Stimulated activated CD8-positive, alpha-beta memory T cell treated with anti-CD3 and anti-CD28 coated beads, Interleukin-12 subunit alpha, Interleukin-12 subunit beta, amount 100 ng/mL, for 1 hour (primary cell): ENCODE measurements at regions not wholly inside any gene's neighbourhood (a gene's known extent, or its start where the extent isn't known, plus 50 kb on each side); places are given as distances from the start of the nearest gene placed in this dataset.

Experiments used
- DNase-seq: peaks from one replicate; pipeline ENCODE4 v3.0.0-alpha.2; 2020; ENCODE audit warnings: low read depth

DNA sequence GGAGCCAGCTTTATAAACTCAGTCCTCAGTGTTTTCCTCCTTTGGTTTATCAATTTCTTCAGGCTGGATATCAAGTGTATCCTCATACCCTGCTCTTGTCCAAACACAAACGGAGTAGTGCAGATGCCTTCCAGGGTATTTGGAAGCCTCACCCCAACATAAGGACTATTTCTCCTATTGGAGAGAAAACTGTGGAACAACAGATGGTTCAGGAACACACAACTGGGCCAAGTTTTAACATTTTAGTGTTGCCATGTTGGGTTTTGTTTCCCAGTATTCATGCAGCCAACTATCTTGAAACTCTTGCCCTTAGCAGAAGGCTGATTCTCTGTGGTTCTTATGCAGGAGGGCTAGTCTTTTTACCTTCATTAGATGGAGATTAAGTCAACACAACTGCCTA, 398.1 kb downstream of the GABRB3 start:
- no peak for DNase-seq

DNA sequence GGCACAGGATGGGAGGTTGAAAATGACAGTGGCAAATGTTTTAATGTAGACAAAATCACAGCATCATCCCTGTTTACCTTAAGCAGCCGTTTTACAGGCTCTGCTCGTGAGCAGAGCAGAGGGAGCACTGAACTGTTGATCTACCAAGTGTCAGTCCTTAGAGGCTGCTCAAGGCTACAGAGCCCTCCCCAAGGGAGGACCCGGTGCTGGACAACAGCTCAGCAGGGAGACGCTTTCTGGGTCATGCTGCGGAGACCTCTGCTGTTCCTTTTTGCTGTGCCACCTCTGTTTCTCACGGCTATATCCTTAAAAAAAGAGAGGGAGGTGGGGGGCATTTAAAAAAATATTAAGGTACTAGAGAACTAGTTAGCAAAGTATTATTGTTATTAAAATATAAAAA, 400.2 kb downstream of the GABRB3 start:
- DNase-seq: no peak

DNA sequence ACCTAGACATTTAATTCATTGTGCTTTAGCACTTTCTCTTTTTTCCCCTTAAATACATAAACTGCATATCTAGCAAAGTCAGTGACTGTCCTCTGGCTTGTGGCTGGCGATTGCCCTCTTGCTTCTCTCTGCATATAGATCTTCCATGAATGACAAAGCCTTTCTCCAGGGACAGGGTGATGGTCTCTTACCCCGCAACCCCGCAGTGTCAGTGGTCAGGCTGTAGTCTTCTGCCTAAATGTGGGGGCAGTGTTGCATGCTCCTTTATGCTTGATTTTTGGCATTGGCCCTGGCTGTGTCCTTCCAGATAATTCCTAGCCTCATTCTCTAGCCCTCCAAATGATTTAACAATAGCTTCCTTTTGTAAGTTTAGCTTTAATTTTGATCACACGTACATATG, 407.8 kb downstream of the GABRB3 start:
- DNase-seq: no peak

DNA sequence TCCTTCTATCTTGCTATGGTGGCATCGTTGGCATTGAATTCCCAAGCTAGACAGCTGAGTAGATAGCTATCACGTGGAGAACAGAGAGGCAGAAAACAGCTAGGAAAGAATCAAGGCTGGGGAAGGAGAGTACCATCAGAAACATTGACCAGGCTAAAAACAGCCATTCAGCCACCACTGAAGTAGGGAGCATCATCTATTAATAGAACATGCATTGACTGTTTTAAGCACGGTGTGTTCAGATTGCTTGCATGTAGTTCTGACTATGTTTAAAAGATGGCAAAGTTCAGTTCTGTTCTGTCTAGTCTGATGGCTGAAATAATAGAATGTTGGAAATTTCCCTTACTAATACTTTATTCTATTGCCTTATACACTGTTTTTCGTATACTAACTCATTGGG, 413.0 kb downstream of the GABRB3 start:
- no peak for DNase-seq

DNA sequence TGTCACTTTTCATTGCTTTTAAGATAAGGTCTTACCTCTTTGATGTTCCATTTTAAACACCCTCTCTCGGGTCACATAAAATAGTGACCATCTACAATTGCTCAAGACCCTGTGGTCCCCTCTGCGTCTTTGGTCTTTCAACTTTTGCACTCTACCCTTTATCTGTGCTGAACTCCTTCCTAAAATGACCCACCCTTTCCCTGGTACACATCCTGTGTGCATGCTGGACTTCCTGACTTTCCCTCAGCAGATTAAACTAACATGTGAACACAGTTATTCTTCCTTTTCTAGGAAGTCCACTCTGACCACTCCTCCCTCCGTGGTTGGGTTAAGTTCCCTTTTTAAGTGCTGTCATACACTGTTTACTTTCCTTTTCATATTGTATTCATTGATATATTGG, 414.2 kb downstream of the GABRB3 start:
- DNase-seq: no peak

DNA sequence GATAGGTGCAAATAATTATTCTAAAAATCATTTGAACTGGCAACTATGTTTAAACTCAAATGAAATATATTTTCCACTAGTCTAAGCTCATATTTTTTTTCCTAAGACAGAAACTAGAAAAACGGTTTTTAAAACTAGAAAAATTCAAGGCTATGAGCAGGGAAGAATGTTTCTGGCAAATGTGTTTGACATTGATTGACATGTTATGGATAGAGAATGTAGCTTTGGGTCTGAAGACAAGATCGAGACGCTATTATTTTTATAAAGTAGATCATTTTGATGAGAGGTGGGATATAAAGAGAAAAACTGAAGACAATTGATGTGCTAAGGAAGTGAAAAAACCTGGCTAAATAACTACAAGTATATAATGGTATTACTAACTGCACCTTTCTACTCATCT, 415.2 kb downstream of the GABRB3 start:
- no peak for DNase-seq

DNA sequence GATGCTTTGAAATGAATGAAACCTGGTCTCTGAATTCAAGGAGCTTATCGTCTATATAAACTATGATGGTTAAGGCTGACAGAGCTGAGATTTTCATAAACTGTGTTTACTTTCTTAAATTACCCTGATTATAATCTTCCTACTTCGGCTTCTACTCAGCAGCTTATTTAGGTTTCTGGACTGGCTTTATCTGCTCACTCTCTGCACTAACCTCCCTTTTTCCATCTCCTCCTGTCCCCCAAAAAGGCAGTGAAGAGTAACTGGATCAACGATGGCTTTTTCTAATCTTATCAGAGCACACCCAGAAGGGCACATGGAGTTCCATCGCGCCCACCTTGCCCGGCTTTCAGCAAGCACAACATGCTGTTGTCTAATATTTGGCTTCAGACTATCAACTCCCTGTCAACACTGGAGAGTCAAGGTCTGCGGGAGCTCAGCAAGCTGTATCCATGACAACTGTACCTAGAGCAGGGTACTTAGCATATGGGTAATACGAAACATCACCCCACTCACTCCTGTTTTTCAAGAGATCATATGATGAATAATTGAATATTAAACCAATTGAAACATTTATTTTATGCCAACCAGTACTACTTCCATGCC, 417.3 kb downstream of the GABRB3 start:
- DNase-seq: no peak

DNA sequence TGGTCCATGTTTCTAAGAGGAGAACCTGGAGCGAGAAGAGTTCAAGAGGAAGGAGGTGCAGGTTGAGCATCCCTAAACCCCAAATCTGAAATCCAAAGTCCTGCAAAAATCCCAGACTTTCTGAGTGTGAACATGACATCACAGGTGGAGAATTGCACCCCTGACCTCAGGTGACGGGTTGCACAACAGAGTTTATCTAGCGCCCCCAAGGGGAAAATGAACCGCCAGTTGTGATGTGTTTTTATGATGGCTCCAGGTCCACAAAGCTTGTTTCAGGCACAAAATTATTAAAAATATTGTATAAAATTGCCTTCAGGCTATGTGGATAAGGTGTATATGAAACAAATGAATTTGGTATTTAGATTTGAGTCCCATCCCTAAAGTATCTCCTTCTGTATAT, 420.0 kb downstream of the GABRB3 start:
- no peak for DNase-seq

DNA sequence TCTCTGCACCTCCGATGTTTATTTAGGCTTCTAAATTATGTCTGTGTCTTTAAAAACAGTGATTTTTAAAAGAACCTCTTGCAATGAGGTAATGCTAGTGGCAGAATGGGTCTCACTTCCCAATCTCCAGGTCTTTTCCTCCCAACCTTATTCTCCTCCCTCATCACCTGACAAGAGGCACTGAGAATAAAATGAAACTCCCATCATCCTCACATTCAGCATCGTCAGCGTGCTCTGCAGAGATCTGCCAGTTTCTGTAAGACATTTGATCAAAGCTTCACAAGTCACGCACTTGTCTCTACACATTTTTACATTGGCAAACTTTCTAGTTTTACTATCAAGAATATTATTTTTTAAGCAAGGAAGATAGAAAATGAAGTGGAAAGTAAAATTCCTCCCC, 420.5 kb downstream of the GABRB3 start:
- DNase-seq: no peak

DNA sequence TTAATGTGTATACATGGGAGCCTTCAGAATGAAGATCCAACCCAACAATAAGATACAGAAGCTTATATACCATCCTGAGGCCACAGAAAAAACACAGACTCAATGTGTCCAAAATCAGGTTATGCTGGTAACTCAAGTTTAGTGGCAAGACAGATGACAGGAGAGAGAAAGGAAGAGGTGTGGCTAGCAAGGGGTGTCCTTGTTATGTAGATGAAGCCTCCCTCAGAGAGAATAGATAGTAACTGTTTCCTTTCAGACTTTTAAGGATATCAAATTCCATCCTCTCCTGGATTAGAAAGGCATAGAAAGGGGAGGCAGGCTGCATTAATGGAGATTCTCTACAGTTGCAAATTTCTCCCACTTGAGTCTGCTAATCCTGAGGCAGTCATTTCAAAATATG, 447.4 kb downstream of the GABRB3 start:
- DNase-seq: no peak

DNA sequence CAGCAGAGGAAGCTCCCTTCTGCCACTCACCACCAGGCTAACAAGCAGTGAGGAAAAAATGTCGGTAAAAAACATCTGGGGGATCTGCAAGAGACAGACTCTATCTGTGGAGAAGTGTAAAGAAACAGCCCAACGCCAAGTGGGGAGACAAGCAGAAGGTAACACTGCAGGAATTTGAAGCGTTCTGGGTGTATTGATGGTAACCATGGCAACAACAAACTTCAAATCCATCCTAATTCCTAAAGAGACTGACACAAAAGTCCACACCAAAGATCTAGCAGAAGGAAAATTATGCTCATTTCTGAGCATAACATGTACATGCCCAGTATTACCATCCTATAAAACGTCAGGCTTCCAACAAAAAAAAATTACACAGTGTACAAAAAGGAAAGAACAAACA, 449.3 kb downstream of the GABRB3 start:
- DNase-seq: no peak

DNA sequence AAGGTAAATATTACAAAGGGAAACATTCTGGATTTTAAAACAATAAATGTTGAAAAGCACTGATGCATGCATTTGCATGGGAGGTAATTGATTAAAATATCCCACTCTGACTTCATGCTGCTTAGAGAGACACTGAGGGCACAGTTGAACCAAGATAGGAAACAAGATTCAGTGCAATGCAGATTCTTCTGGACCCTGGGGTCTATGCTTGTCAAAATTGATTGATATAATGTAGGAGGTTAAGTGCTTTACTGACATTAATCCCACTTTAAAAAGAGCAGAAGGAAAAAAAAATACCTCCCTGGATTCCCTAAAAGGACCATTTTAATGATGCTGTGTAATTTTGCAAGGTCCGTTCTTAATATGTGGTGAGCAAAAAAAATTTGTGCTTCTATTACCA, 454.2 kb downstream of the GABRB3 start:
- DNase-seq: no peak

DNA sequence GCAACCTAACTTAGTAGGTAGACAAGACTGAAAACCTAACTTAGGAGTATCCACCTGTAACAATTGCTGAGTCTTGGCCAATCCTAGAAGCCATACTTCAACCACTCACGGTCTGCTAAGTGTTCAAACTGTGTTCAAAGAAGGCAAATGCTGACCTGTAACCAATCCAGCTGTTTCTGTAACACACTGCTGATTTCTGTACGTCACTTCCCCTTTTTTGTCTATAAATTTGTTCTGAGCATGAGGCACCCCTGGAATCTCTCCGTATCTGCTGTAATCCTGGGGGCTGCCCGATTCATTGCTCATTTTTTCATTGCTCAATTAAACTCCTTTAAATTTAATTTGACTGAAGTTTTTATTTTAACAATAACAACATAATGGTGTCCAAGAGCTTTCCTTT, 451.4 kb upstream of the ATP10A start:
- DNase-seq: no peak

DNA sequence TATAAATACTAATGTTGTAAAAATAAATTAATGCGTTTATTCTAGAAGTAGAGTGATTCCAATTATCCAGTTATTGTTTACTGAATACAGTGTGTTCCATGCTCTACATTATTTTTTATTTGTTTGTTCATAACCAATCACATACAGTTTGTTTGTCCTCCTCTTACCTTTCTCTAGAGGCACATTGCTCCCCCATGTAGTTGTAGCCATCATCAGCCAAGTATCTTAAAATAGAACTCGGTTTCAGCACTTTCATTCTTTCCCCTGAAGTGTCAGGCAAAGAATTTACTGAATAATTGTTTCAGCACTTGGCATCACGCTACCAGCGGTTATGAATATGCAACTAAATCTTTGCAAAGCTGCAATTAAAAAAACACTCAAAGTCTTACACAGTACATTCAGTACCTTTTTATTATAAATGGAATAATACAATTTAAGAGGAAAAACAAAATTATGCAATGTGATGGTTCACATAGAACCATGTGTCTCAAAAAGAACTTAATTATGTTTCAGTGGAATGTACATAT, 448.6 kb upstream of the ATP10A start:
- no peak for DNase-seq

DNA sequence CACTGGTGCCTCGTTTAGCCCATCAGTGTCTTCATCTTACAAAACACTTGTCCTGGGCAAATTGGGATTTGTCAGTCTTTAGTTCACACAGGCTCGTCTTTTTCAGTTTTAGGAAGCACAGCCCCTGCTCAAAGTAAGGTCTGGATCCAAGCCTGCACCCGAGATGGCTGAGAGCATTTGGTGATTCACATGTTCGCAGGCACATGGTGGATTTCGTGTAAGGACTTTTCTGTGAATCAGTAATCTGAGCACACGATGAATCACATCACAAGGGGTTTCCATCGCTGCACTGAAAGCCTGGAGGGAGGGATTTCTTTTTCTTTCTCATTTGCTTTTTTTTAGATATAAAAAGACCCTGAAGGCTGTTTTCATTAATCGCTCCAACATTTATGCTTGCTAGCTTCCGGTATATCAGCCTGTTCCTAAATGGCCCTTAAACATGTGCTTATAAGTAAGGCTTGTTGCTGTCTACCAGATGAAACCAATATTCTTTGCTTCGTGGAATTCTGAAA, 435.6 kb upstream of the ATP10A start:
- DNase-seq: no peak

DNA sequence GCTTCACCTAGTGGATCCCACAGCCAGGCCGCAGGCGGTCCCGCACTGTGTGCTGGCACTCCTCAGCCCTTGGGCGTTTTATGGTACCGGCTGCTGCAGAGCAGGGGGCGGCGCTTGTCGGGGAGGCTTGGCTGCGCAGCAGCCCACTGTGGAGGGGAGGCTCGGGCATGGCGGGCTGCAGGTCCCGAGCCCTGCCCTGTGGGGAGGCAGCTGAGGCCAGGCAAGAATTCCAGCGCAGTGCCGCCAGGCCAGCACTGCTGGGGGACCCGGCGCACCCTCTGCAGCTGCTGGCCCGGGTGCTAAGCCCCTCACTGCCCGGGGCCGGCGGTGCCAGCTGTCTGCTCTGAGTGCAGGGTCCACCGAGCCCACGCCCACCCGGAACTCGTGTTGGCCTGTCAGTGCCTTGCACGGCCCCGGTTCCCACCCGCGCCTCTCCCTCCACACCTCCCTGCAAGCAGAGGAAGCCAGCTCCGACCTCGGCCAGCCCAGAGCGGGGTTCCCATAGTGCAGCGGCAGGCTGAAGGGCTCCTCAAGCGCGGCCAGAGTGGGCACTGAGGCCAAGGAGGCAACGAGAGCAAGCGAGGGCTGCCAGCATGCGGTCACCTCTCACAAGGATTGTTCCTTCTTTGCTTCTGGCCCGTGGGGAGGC, 435.0 kb upstream of the ATP10A start:
- DNase-seq: no peak

DNA sequence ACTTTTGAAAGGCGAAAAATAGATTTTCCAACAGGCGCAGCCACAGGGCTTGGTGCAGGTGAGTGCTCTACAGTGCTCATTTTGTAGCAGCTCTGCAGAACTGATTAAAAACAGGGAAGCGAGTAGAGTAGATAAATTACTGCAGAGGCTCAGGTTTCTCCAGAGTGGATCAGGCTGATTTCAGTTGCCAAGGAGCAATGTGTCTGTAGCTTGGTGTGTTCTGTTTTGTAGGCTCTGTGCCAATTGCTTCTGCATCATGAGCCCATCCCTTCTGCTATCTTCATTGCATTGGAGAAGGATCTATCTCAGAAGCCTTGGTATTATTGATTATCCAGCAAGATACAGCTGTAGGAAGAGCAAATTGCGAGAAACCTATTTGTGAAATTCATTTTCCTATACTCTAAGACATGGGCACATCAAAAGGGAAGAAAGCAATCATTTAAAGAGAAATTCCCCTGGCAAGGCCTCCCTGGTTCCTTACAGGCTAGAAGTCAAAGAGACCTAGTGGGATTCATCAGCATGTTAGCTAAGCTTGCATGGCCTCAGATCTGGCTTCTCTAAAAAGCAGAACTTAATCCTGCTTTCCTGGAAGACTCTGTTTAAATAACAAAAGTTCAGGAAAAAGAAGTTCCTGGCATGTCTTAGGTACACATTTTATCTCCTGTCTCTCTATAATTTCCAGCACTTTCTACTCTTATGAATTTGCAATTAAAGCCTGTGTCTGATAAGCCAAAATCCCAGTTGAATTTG, 432.4 kb upstream of the ATP10A start:
- no peak for DNase-seq

DNA sequence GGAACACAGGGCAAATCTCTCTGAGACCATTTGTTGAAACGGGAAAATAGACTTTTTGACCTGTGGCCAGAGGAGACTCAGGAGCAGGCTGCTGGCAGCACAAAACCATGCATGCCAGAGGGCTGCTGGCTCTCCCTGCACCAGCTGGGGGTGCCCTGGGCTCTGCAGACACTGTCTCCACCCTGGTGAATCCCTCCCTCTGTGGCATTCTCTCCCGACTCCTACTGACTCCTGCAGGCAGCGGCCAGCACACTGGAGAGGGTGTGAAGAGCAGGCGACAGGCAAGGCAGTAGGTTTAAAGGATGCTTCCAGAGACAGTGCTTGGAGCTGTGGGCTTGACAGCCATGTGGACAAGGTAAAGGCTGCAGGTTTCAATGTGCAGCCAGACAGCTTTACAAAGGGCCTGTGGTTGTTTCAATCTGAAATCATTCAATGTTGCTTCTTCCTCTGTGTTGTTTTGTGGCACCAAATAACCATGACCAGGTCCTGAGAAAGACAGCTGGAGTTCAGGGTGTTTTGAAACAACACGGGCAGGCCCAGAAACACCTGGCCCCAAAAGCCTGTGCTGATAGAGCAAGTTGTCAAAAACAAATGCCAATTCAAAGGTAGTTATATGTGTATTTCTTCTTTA, 431.0 kb upstream of the ATP10A start:
- no peak for DNase-seq

DNA sequence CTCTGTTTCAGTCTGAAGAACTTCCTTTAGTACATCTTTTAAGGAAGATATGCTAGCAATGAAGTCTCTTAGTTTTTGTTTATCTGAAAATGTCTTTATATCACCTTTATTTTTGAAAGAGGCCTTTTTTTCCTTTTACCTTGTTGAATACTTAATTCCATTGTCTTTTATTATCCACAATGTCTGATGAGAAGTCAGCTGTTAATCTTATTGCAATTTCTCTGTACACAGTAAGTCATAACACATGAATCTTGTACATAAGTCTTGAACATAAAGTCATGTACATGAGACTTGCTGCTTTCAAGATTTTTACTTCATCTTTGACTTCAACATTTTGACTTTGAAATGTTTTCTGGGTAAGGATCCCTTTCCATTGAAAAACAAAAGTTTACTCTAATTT, 424.3 kb upstream of the ATP10A start:
- DNase-seq: no peak

DNA sequence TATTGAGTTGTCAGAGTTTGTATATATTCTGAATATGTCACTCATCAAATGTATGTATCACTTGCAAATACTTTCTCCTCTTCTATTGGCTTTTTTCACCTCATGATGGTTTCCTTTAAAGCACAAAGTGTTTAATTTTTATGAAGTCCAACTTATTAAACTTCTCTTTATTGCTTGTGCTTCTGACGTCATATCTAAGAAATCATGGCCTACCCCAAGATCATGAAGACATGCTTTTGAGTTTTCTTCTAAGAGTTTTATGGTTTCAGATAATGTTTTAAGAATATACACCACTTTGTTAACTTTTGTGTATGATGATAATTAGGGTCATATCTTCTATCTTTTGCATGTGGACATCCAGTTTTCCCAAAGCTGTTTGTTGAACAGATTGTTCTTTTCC, 417.2 kb upstream of the ATP10A start:
- DNase-seq: no peak

DNA sequence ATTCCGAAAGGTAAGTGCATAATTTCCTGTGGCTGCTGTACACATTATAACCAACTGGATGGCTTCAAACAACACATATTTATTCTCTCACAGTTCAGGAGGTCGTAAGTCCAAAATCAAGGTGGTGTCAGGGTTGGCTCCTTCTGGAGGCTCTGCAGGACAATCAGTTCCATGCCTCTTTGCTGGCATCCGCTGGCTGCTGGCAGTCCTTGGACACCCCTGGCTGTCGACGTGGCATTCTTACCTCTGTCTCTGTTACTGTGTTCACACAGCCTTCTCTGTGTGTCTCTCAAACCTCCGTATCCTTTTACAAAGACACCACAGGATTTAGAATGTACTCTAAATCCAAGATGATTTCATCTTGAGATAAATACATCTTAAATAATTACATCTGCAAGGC, 398.8 kb upstream of the ATP10A start:
- DNase-seq: no peak

DNA sequence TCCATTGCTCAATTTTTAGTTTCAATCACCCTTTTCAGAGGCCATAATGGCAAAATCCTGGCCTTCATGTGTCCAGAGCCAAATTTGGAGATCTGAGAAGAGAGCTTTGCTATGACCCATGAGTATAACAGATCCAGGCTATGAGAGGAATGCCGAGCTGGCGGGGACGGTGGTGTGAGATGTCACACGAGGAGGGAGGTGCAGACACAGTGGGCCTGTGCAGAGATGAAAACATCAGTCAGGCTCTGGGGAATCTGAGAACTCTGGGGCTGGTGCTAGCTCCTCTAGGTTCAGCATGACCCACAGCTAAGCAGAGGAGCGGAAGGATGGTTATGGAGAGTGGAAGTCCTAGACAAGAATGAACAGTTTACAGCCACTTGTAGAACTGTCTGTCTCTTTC, 398.3 kb upstream of the ATP10A start:
- no peak for DNase-seq
